ENCODE measurements at regions not wholly inside any gene's neighbourhood (a gene's known extent, or its start where the extent isn't known, plus 50 kb on each side); places are given as distances from the start of the nearest gene placed in this dataset.
"Not testable (repeated sequence)": the region's sequence is repeated elsewhere in the genome, so short reads cannot be mapped to it uniquely, and the experiment has no call there.

- H3K27ac ChIP-seq: no peak overlapping the region
- no peak for DNase-seq (ENCODE audit: low spot score)
- no peak for TF ChIP-seq CTCF (conservative IDR thresholded peaks at IDR 0.05; ENCODE audit: low read depth)
- POLR2A ChIA-PET (ENCODE audit: low non-redundant PET): no interaction called here
- CTCF ChIA-PET: interaction anchor here (0.6 kb wide), 1 partner anchor 42 kb away, joined by 3 read pairs; no protein-coding TSS in a partner anchor
Measured at GRCh38 chr3:166522017-166522416, 684.8 kb upstream of the BCHE start.

- H3K27ac ChIP-seq: no peak overlapping the region
- no peak for TF ChIP-seq CTCF (conservative IDR thresholded peaks at IDR 0.05; ENCODE audit: low read depth)
- POLR2A ChIA-PET (ENCODE audit: low non-redundant PET): no interaction called here
- CTCF ChIA-PET: no interaction called here
- DNase-seq (ENCODE audit: low spot score): no peak
Measured at GRCh38 chr3:166519443-166519842, 682.2 kb upstream of the BCHE start.

GRCh38 chr3:166518040-166518439 is 680.8 kb upstream of the BCHE start:
- ChIA-PET POLR2A (ENCODE audit: low non-redundant PET) (no interaction called here), CTCF (interaction anchor here (0.6 kb wide), 1 partner anchor 30 kb away, joined by 3 read pairs; no protein-coding TSS in a partner anchor)
- no peak overlapping the region for H3K27ac ChIP-seq
- no peak for TF ChIP-seq CTCF (conservative IDR thresholded peaks at IDR 0.05; ENCODE audit: low read depth)
- DNase-seq (ENCODE audit: low spot score): no peak

GRCh38 chr3:166510382-166510781 is 673.2 kb upstream of the BCHE start:
- CTCF ChIA-PET: no interaction called here
- TF ChIP-seq CTCF (conservative IDR thresholded peaks at IDR 0.05; ENCODE audit: low read depth): no peak
- POLR2A ChIA-PET (ENCODE audit: low non-redundant PET): no interaction called here
- H3K27ac ChIP-seq: no peak overlapping the region
- DNase-seq (ENCODE audit: low spot score): no peak

- DNase-seq (ENCODE audit: low spot score); POLR2A ChIA-PET (ENCODE audit: low non-redundant PET); H3K27ac ChIP-seq: not testable (repeated sequence)
- CTCF ChIA-PET: interaction anchor here (0.6 kb wide), 1 partner anchor 9 kb away, joined by 3 read pairs; no protein-coding TSS in a partner anchor
Measured at GRCh38 chr3:166500420-166500819, 663.2 kb upstream of the BCHE start.

GRCh38 chr3:166499636-166500035 is 662.4 kb upstream of the BCHE start:
- no peak for DNase-seq (ENCODE audit: low spot score)
- POLR2A ChIA-PET (ENCODE audit: low non-redundant PET): no interaction called here
- TF ChIP-seq CTCF (conservative IDR thresholded peaks at IDR 0.05; ENCODE audit: low read depth): no peak
- H3K27ac ChIP-seq: no peak overlapping the region
- CTCF ChIA-PET: interaction anchor here (0.6 kb wide), 1 partner anchor 10 kb away, joined by 3 read pairs; no protein-coding TSS in a partner anchor

GRCh38 chr3:166498446-166498845 is 661.2 kb upstream of the BCHE start:
- TF ChIP-seq CTCF (conservative IDR thresholded peaks at IDR 0.05; ENCODE audit: low read depth): no peak
- no peak overlapping the region for H3K27ac ChIP-seq
- no peak for DNase-seq (ENCODE audit: low spot score)
- CTCF ChIA-PET: no interaction called here
- POLR2A ChIA-PET (ENCODE audit: low non-redundant PET): no interaction called here

Data from RWPE1 (cell line).